H9 (cell line): ENCODE measurements at regions not wholly inside any gene's neighbourhood (a gene's known extent, or its start where the extent isn't known, plus 50 kb on each side); places are given as distances from the start of the nearest gene placed in this dataset.

Experiments
- DNase-seq: peaks from one replicate; pipeline ENCODE4 v3.0.0-alpha.2; 2017
- H2AFZ ChIP-seq: one replicate; pipeline ENCODE4 v1.6.1; 2013; ENCODE audit warnings: mild to moderate bottlenecking, low read length, control low read depth, moderate library complexity
- H2AK5ac ChIP-seq: 2 replicates; pipeline ENCODE4 v1.6.1; 2013; ENCODE audit warnings: low read length, control low read depth, mixed read lengths; ENCODE audit not compliant: insufficient read length
- H2BK120ac ChIP-seq: one replicate; pipeline ENCODE4 v1.6.1; 2013; ENCODE audit warnings: low read depth, mild to moderate bottlenecking, low read length, control low read depth, inconsistent platforms; ENCODE audit not compliant: poor library complexity, severe bottlenecking
- H2BK12ac ChIP-seq: 2 replicates; pipeline ENCODE4 v1.6.1; 2013; ENCODE audit warnings: low read length, control low read depth, mixed read lengths, low read depth; ENCODE audit not compliant: insufficient read length
- H2BK15ac ChIP-seq: 2 replicates; pipeline ENCODE4 v1.6.1; 2013; ENCODE audit warnings: low read depth, low read length, control low read depth
- H2BK20ac ChIP-seq: one replicate; pipeline ENCODE4 v1.6.1; 2013; ENCODE audit warnings: low read depth, mild to moderate bottlenecking, low read length, control low read depth, inconsistent platforms; ENCODE audit not compliant: poor library complexity, severe bottlenecking
- H2BK5ac ChIP-seq: 2 replicates; pipeline ENCODE4 v1.6.1; 2013; ENCODE audit warnings: low read length, control low read depth, mixed read lengths; ENCODE audit not compliant: insufficient read length
- H3K14ac ChIP-seq: 2 replicates; pipeline ENCODE4 v1.6.1; 2013; ENCODE audit warnings: low read length, control low read depth; ENCODE audit not compliant: insufficient read depth
- H3K18ac ChIP-seq: 2 replicates; pipeline ENCODE4 v1.6.1; 2013; ENCODE audit warnings: low read depth, mild to moderate bottlenecking, mixed read lengths, low read length, control low read depth; ENCODE audit not compliant: insufficient read length
- H3K23ac ChIP-seq: 2 replicates; pipeline ENCODE4 v1.6.1; 2013; ENCODE audit warnings: low read length, control low read depth, mixed read lengths, low read depth; ENCODE audit not compliant: insufficient read length
- H3K23me2 ChIP-seq: 2 replicates; pipeline ENCODE4 v1.6.1; 2013; ENCODE audit warnings: low read depth, mild to moderate bottlenecking, mixed read lengths, low read length, control low read depth; ENCODE audit not compliant: insufficient read length, poor library complexity, severe bottlenecking
- H3K27ac ChIP-seq: 2 replicates; pipeline ENCODE4 v1.5.1; 2013; ENCODE audit warnings: low read length, control low read depth, mixed read lengths, low read depth; ENCODE audit not compliant: insufficient read length
- H3K27me3 ChIP-seq: 2 replicates; pipeline ENCODE4 v1.6.1; 2013; ENCODE audit warnings: low read length, control low read depth, inconsistent platforms; ENCODE audit not compliant: insufficient read depth
- H3K4ac ChIP-seq: 2 replicates; pipeline ENCODE4 v1.6.1; 2013; ENCODE audit warnings: low read depth, mild to moderate bottlenecking, control low read depth, inconsistent platforms, low read length, moderate library complexity
- H3K4me1 ChIP-seq: 2 replicates; pipeline ENCODE4 v1.6.1; 2013; ENCODE audit warnings: low read length, control low read depth, inconsistent platforms; ENCODE audit not compliant: insufficient read depth
- H3K4me2 ChIP-seq: 2 replicates; pipeline ENCODE4 v1.6.1; 2013; ENCODE audit warnings: low read length, control low read depth, mixed read lengths; ENCODE audit not compliant: insufficient read length, insufficient read depth
- H3K56ac ChIP-seq: 2 replicates; pipeline ENCODE4 v1.6.1; 2013; ENCODE audit warnings: low read depth, mild to moderate bottlenecking, mixed read lengths, low read length, control low read depth; ENCODE audit not compliant: insufficient read length
- H3K79me1 ChIP-seq: 2 replicates; pipeline ENCODE4 v1.6.1; 2013; ENCODE audit warnings: low read depth, mild to moderate bottlenecking, moderate library complexity, low read length, control low read depth, inconsistent platforms; ENCODE audit not compliant: insufficient read depth, poor library complexity, severe bottlenecking
- H3K79me2 ChIP-seq: 2 replicates; pipeline ENCODE4 v1.6.1; 2013; ENCODE audit warnings: low read length, control low read depth, inconsistent platforms; ENCODE audit not compliant: insufficient read depth
- H3K9ac ChIP-seq: 2 replicates; pipeline ENCODE4 v1.6.1; 2013; ENCODE audit warnings: low read length, control low read depth, mixed read lengths; ENCODE audit not compliant: insufficient read length; ENCODE audit errors: extremely low read depth
- H3K9me3 ChIP-seq: one replicate; pipeline ENCODE4 v1.6.1; 2013; ENCODE audit warnings: low read depth, low read length, inconsistent platforms; ENCODE audit not compliant: control insufficient read depth
- H3T11ph ChIP-seq: one replicate; pipeline ENCODE4 v1.6.1; 2013; ENCODE audit warnings: mild to moderate bottlenecking, low read length, control low read depth, inconsistent platforms
- H4K20me1 ChIP-seq: one replicate; pipeline ENCODE4 v1.6.1; 2013; ENCODE audit not compliant: control insufficient read depth, insufficient read length, insufficient read depth
- H4K5ac ChIP-seq: 2 replicates; pipeline ENCODE4 v1.6.1; 2013; ENCODE audit warnings: low read depth, mild to moderate bottlenecking, mixed read lengths, low read length, control low read depth; ENCODE audit not compliant: insufficient read length
- H4K8ac ChIP-seq: replicated peaks from 2 replicates; pipeline ENCODE4 v1.6.1; 2013; ENCODE audit warnings: low read length, control low read depth, mixed read lengths, low read depth; ENCODE audit not compliant: insufficient read length
- H4K91ac ChIP-seq: 2 replicates; pipeline ENCODE4 v1.6.1; 2013; ENCODE audit warnings: low read depth, mild to moderate bottlenecking, moderate library complexity, mixed read lengths, low read length, control low read depth; ENCODE audit not compliant: insufficient read length
- H3K27ac Mint-ChIP-seq, 3 experiments: 2 replicates in 2 of 3; 3 replicates in 1 of 3; pipeline ENCODE4 v1.8.0; 2020 to 2021; ENCODE audit warnings: mixed read lengths in 3 of 3, mild to moderate bottlenecking in 1 of 3, moderate library complexity in 1 of 3
- H3K27me3 Mint-ChIP-seq: 2 replicates; pipeline ENCODE4 v1.8.0; 2021; ENCODE audit warnings: low read depth, mild to moderate bottlenecking, moderate library complexity, mixed read lengths
- H3K36me3 Mint-ChIP-seq, 3 experiments: 2 replicates in 2 of 3; 3 replicates in 1 of 3; pipeline ENCODE4 v1.8.0; 2020 to 2021; ENCODE audit warnings: low read depth in 3 of 3, mixed read lengths in 3 of 3; ENCODE audit not compliant: insufficient read depth in 1 of 3
- H3K4me1 Mint-ChIP-seq, 2 experiments: 2 replicates each; pipeline ENCODE4 v1.8.0; 2020; ENCODE audit warnings: mixed read lengths in 2 of 2
- H3K4me3 Mint-ChIP-seq, 2 experiments: 2 replicates in 1 of 2; 3 replicates in 1 of 2; pipeline ENCODE4 v1.8.0; 2020 to 2021; ENCODE audit warnings: mild to moderate bottlenecking in 2 of 2, mixed read lengths in 2 of 2, moderate library complexity in 1 of 2
- H3K9me3 Mint-ChIP-seq, 2 experiments: 2 replicates in 1 of 2; 3 replicates in 1 of 2; pipeline ENCODE4 v1.8.0; 2020; ENCODE audit warnings: mild to moderate bottlenecking in 2 of 2, mixed read lengths in 2 of 2, moderate library complexity in 1 of 2
- CTCF ChIP-seq: fragments of 200-600 bp; sonication (generic); conservative IDR thresholded peaks from 3 replicates; pipeline ENCODE4 v1.8.0; 2021; ENCODE audit warnings: antibody characterized with exemption, mild to moderate bottlenecking
- WGBS: extraction: QIAGEN DNeasy Blood & Tissue Kit; methylation state at CpG from one replicate; pipeline ENCODE4 v1.1.7; 2013; ENCODE audit warnings: missing lambda C conversion rate, low lambda C conversion rate, mixed read lengths; ENCODE audit not compliant: insufficient read length; ENCODE audit errors: extremely low coverage; 5-methylcytosine and 5-hydroxymethylcytosine counted together

GRCh38 chr4:175238827-175239517 lies 320.8 kb downstream of the ADAM29 start:
- Histone ChIP-seq H3K23ac (no peak overlapping the region), H3T11ph (no peak overlapping the region), H3K18ac (no peak overlapping the region), H3K9me3 (no peaks in the 10 kb centered on the region), H2BK15ac (no peak overlapping the region), H3K9ac (no peak overlapping the region), H2BK5ac (no peak overlapping the region), H4K8ac (no peak overlapping the region), H4K5ac (no peak overlapping the region), H2AFZ (no peak overlapping the region), H3K56ac (no peak overlapping the region), H4K20me1 (no peaks in the 10 kb centered on the region), H2BK20ac (no peak overlapping the region), H3K27me3 (no peaks in the 10 kb centered on the region), H3K27ac (no peak overlapping the region), H3K4me1 (no peaks in the 10 kb centered on the region), H2AK5ac (no peak overlapping the region), H3K79me1 (no peaks in the 10 kb centered on the region), H4K91ac (no peak overlapping the region), H3K14ac (no peak overlapping the region), H3K4ac (no peak overlapping the region), H3K79me2 (no peaks in the 10 kb centered on the region), H2BK120ac (no peak overlapping the region), H3K23me2 (no peaks in the 10 kb centered on the region), H2BK12ac (no peak overlapping the region), H3K4me2 (no peak overlapping the region)
- Mint-ChIP-seq H3K4me3 (no peak overlapping the region), H3K9me3 (no peaks in the 10 kb centered on the region), H3K27ac (no peak overlapping the region), H3K27me3 (no peaks in the 10 kb centered on the region), H3K36me3 (no peaks in the 10 kb centered on the region), H3K4me1 (no peaks in the 10 kb centered on the region; a peak in 1 of 4 replicates)
- DNase-seq = no peak
- no CpG with 5 or more reads among the region's 2 CpGs for WGBS
- TF ChIP-seq CTCF = no peak
